HEK293 (cell line): ENCODE measurements at regions not wholly inside any gene's neighbourhood (a gene's known extent, or its start where the extent isn't known, plus 50 kb on each side); places are given as distances from the start of the nearest gene placed in this dataset.

Experiments used
- ZNF121 ChIP-seq: fragments of 450-650 bp; formaldehyde crosslinking; IDR thresholded peaks from 2 replicates; pipeline ENCODE4 v1.5.1; 2016; ENCODE audit warnings: missing biosample characterization, missing genetic modification characterization
- ZNF704 ChIP-seq: fragments of 450-650 bp; formaldehyde crosslinking; IDR thresholded peaks from 2 replicates; pipeline ENCODE4 v1.5.1; 2016; ENCODE audit warnings: missing biosample characterization, missing genetic modification characterization
- ZNF777 ChIP-seq: fragments of 450-650 bp; formaldehyde crosslinking; IDR thresholded peaks from 2 replicates; pipeline ENCODE4 v1.5.1; 2017; ENCODE audit warnings: missing biosample characterization, missing genetic modification characterization, borderline replicate concordance

GRCh38 chr4:26229974-26230373 lies 90.8 kb upstream of the RBPJ start:
- TF ChIP-seq ZNF704 (tag by site-specific recombination) (no peak), ZNF121 (tag by site-specific recombination) (peak; percentile 82; the same call in 1 of the 2 replicates), ZNF777 (tag by site-specific recombination) (no peak)
